ENCODE measurements at regions not wholly inside any gene's neighbourhood (a gene's known extent, or its start where the extent isn't known, plus 50 kb on each side); places are given as distances from the start of the nearest gene placed in this dataset.

- Histone ChIP-seq H3K4me1 (no peaks in the 10 kb centered on the region), H3K27ac (no peak overlapping the region), H3K36me3 (no peaks in the 10 kb centered on the region), H3K9me3 (no peaks in the 10 kb centered on the region), H3K27me3 (replicated peaks in 1 of 7) (no peaks in the 10 kb centered on the region), H3K4me3 (no peak overlapping the region)
- intact Hi-C loops (cut with DNase I; ENCODE audit: low total_unique reads): no loop called here
- TF ChIP-seq CTCF (IDR thresholded peaks at IDR 0.05 in 8 of 11, conservative IDR thresholded peaks at IDR 0.05 in 3 of 11) (no peak), POLR2AphosphoS5 (IDR thresholded peaks at IDR 0.05) (no peak), POLR2A (IDR thresholded peaks at IDR 0.05) (no peak)
- DNase-seq: no peak
Observed at GRCh38 chr21:18899261-18899660, 495.7 kb upstream of the TMPRSS15 start.

GRCh38 chr21:18902660-18903059 lies 499.1 kb upstream of the TMPRSS15 start:
- Histone ChIP-seq H3K36me3 (no peaks in the 10 kb centered on the region), H3K9me3 (no peaks in the 10 kb centered on the region), H3K27ac (no peak overlapping the region), H3K4me3 (no peak overlapping the region), H3K4me1 (no peaks in the 10 kb centered on the region), H3K27me3 (replicated peaks in 1 of 7) (no peaks in the 10 kb centered on the region)
- TF ChIP-seq POLR2A (IDR thresholded peaks at IDR 0.05) (no peak), POLR2AphosphoS5 (IDR thresholded peaks at IDR 0.05) (no peak), CTCF (IDR thresholded peaks at IDR 0.05 in 8 of 11, conservative IDR thresholded peaks at IDR 0.05 in 3 of 11) (no peak)
- DNase-seq: no peak
- 81 to 85% (median 84%) methylated on average over 3 of the region's 3 CpGs for WGBS, 5 donors
- intact Hi-C loops (cut with DNase I; ENCODE audit: low total_unique reads): no loop called here

GRCh38 chr21:18907076-18907475 lies 503.5 kb upstream of the TMPRSS15 start:
- Histone ChIP-seq H3K36me3 (no peaks in the 10 kb centered on the region), H3K27ac (no peak overlapping the region), H3K4me1 (no peaks in the 10 kb centered on the region), H3K4me3 (no peak overlapping the region), H3K27me3 (replicated peaks in 1 of 7) (no peaks in the 10 kb centered on the region), H3K9me3 (peaks cover 0 to 22% (median 11%) of the 10 kb centered on the region in 8 donors)
- DNase-seq: no peak
- intact Hi-C loops (cut with DNase I; ENCODE audit: low total_unique reads): no loop called here
- WGBS, 5 donors: 25 to 62% (median 43%) methylated on average over 2 of the region's 2 CpGs
- TF ChIP-seq POLR2A (IDR thresholded peaks at IDR 0.05) (no peak), CTCF (IDR thresholded peaks at IDR 0.05 in 8 of 11, conservative IDR thresholded peaks at IDR 0.05 in 3 of 11) (no peak), POLR2AphosphoS5 (IDR thresholded peaks at IDR 0.05) (no peak)

GRCh38 chr21:18908641-18909040 lies 505.1 kb upstream of the TMPRSS15 start:
- 75 to 89% (median 85%) methylated on average over 4 of the region's 4 CpGs for WGBS, 5 donors

More at GRCh38 chr21:18908641-18909040, 505.1 kb upstream of the TMPRSS15 start:
- no peak overlapping the region for H3K4me3 ChIP-seq
- DNase-seq: no peak
- TF ChIP-seq POLR2A (IDR thresholded peaks at IDR 0.05) (no peak), POLR2AphosphoS5 (IDR thresholded peaks at IDR 0.05) (no peak), CTCF (IDR thresholded peaks at IDR 0.05 in 8 of 11, conservative IDR thresholded peaks at IDR 0.05 in 3 of 11) (no peak)
- H3K9me3 ChIP-seq: peaks cover 0 to 38% (median 22%) of the 10 kb centered on the region in 8 donors
- no peak overlapping the region for H3K27ac ChIP-seq
- no peaks in the 10 kb centered on the region for H3K36me3 ChIP-seq
- H3K4me1 ChIP-seq: no peaks in the 10 kb centered on the region
- no peaks in the 10 kb centered on the region for H3K27me3 ChIP-seq (replicated peaks in 1 of 7)
- intact Hi-C loops (cut with DNase I; ENCODE audit: low total_unique reads): no loop called here
